GM12878 (cell line): ENCODE measurements at regions not wholly inside any gene's neighbourhood (a gene's known extent, or its start where the extent isn't known, plus 50 kb on each side); places are given as distances from the start of the nearest gene placed in this dataset.

ENCODE experiments used
- ATAC-seq: fragments of 200-7000 bp; cut with Tn5 transposase; 3 replicates; pipeline ENCODE4 v1.9.1; 2020; ENCODE audit warnings: mild to moderate bottlenecking, moderate library complexity
- BruUV-seq: library from RNA; stranded (reverse); fragments of 400-500 nt; replicated peaks from 2 replicates; lab custom pipeline; 2021; lab: Mats Ljungman, UMichigan
- CTCF ChIA-PET: fragments of 300-600 bp; sonication (Branson Sonifier 250); formaldehyde crosslinking; extraction: SDS; loops from one replicate; lab custom pipeline; 2021; ENCODE audit warnings: inconsistent platforms; lab: Yijun Ruan, JAX
- POLR2A ChIA-PET: fragments of 350-600 bp; formaldehyde crosslinking; extraction: SDS; loops from one replicate; lab custom pipeline; 2021; ENCODE audit warnings: inconsistent platforms; lab: Charles Lee
- RAD21 ChIA-PET: fragments of 300-600 bp; sonication (Branson Sonifier 250); formaldehyde crosslinking; loops from one replicate; lab custom pipeline; 2023; ENCODE audit warnings: antibody characterized with exemption; ENCODE audit not compliant: unreplicated experiment; lab: Charles Lee
- SMC1A ChIA-PET: fragments of 300-600 bp; sonication (Branson Sonifier 250); formaldehyde crosslinking; loops from one replicate; lab custom pipeline; 2023; ENCODE audit not compliant: unreplicated experiment, uncharacterized antibody; lab: Charles Lee
- DNase-seq: peaks from one replicate; pipeline ENCODE4 v3.0.0-alpha.2; 2011; ENCODE audit warnings: low read depth, low spot score
- FAIRE-seq: peaks from 3 replicates; lab custom pipeline; 2011; peaks lifted over from hg19 to GRCh38; lab: Jason Lieb, UNC
- H2AFZ ChIP-seq: 2 replicates; pipeline ENCODE4 v1.6.0; 2011; ENCODE audit warnings: low read depth, low read length, control low read depth; ENCODE audit not compliant: control insufficient read depth
- H3K27ac ChIP-seq: 2 replicates; pipeline ENCODE4 v1.5.1; 2011; ENCODE audit warnings: control low read depth; ENCODE audit not compliant: control insufficient read depth, insufficient read depth
- H3K27me3 ChIP-seq, 2 experiments: replicated peaks in 1 of 2; 2 replicates each; pipeline versions ENCODE4 v1.6.0 to v1.6.1; 2011; ENCODE audit warnings: low read length in 1 of 2; ENCODE audit not compliant: control insufficient read depth in 2 of 2, insufficient read depth in 2 of 2
- H3K36me3 ChIP-seq, 2 experiments: 2 replicates each; pipeline ENCODE4 v1.5.1; 2011; ENCODE audit warnings: low read length in 1 of 2; ENCODE audit not compliant: control insufficient read depth in 2 of 2, insufficient read depth in 2 of 2
- H3K4me1 ChIP-seq: 2 replicates; pipeline ENCODE4 v1.6.1; 2011; ENCODE audit warnings: mild to moderate bottlenecking, low read length, moderate library complexity, mixed read lengths; ENCODE audit not compliant: control insufficient read depth, insufficient read depth
- H3K4me2 ChIP-seq: 2 replicates; pipeline ENCODE4 v1.6.0; 2011; ENCODE audit warnings: control low read depth; ENCODE audit not compliant: control insufficient read depth, insufficient read depth
- H3K4me3 ChIP-seq: fragments of 200-600 bp; sonication (generic); 2 replicates; pipeline ENCODE4 v1.5.1; 2016
- H3K79me2 ChIP-seq: 2 replicates; pipeline ENCODE4 v1.6.0; 2011; ENCODE audit warnings: low read length; ENCODE audit not compliant: control insufficient read depth, insufficient read depth
- H3K9ac ChIP-seq: 2 replicates; pipeline ENCODE4 v1.8.0; 2011; ENCODE audit warnings: low read length, control low read depth, mixed read lengths; ENCODE audit not compliant: control insufficient read depth, insufficient read depth
- H3K9me3 ChIP-seq: replicated peaks from 3 replicates; pipeline ENCODE4 v1.5.1; 2011; ENCODE audit warnings: mild to moderate bottlenecking, low read length; ENCODE audit not compliant: control insufficient read depth, insufficient read depth
- H4K20me1 ChIP-seq: 2 replicates; pipeline ENCODE4 v1.6.0; 2011; ENCODE audit not compliant: control insufficient read depth, insufficient read depth
- BRCA1 ChIP-seq: IDR thresholded peaks from 2 replicates; pipeline ENCODE4 v1.6.1; 2011; ENCODE audit warnings: low read depth, low read length, improper control_type of control experiment
- CBX3 ChIP-seq: fragments of 200-600 bp; sonication (generic); IDR thresholded peaks from 2 replicates; pipeline ENCODE4 v1.6.1; 2016; ENCODE audit warnings: low read depth, borderline replicate concordance
- ESRRA ChIP-seq: IDR thresholded peaks from 2 replicates; pipeline ENCODE4 v1.6.1; 2012; ENCODE audit warnings: mild to moderate bottlenecking, low read length, improper control_type of control experiment
- SMAD1 ChIP-seq: fragments of 450-650 bp; IDR thresholded peaks from 2 replicates; pipeline ENCODE4 v1.6.1; 2018; ENCODE audit warnings: mild to moderate bottlenecking, low read depth; ENCODE audit not compliant: partially characterized antibody
- SRF ChIP-seq, 2 experiments: IDR thresholded peaks; 2 replicates each; pipeline ENCODE4 v1.6.1; 2011; ENCODE audit warnings: low read depth in 2 of 2, low read length in 2 of 2, mild to moderate bottlenecking in 1 of 2, moderate library complexity in 1 of 2
- WGBS: methylation state at CpG from one replicate; pipeline ENCODE4 v1.1.6; 2016; ENCODE audit warnings: low lambda C conversion rate; ENCODE audit not compliant: insufficient replicate concordance, insufficient coverage; ENCODE audit errors: missing lambda C conversion rate; 5-methylcytosine and 5-hydroxymethylcytosine counted together
- in situ Hi-C: fragments of 300-500 bp; cut with MboI; formaldehyde crosslinking; loops from 9 replicates; pipeline ENCODE4 v1.14.3; 2018; ENCODE audit warnings: mixed read lengths
- intact Hi-C: fragments of 100-400 bp; cut with micrococcal nuclease; formaldehyde crosslinking; loops from one replicate; pipeline ENCODE4 v1.14.2; 2022; ENCODE audit not compliant: unreplicated experiment
- TF ChIP-seq, protein P1 (sequence below): fragments of 450-650 bp; formaldehyde crosslinking; IDR thresholded peaks from 2 replicates; pipeline ENCODE4 v1.4.0; 2022; ENCODE audit warnings: mild to moderate bottlenecking, moderate library complexity

DNA sequence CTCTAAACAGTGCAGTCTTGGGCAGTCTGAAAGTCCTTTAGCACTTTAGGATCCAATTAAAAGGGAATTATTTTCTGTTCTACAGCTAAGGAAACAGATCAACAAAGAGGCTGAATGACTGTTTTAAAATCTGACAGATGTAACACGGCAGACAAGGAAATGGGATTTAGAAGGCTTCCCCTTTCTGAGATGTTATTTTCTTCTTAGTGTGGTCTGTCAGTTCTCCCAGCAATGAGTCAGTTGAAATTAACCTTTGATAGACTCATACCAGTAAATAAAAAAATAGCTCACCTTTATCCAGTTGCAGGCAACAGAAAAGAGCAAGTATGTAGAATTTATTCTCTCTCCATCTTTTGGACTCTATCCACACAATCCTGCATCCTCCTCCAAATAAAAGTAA lies 98.1 kb downstream of the NEDD1 start:
- WGBS, result 6% methylated on average over 1 of the region's 1 CpG

DNA sequence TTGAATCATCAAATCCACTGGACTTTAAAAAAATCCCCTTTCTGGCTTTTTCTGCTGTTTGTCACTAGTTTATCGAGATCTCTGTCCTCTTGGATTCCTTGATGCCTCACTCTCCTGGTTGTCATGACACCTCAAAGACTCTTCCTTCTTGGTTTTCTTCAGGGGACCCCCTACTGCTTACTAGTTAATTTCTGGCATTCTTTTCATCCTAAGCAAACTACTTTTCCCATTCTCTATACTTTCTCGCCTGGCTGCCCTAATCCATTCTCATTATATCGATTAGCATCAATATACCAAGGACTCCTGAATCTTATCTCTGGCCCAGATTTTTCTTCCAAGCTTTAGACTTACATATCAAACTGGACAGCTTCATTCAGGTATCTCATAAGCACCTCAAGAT lies 98.6 kb downstream of the NEDD1 start:
- 42% methylated on average over 3 of the region's 3 CpGs for WGBS
- ChIA-PET SMC1A (no interaction called here), POLR2A (no interaction called here), RAD21 (interaction anchor here (1.2 kb wide), 1 partner anchor 13 kb away, joined by 3 read pairs; no protein-coding TSS in a partner anchor), CTCF (no interaction called here)
- H3K9me3 ChIP-seq, result no peaks in the 10 kb centered on the region
- no peaks in the 10 kb centered on the region for H3K36me3 ChIP-seq
- H3K27me3 ChIP-seq, result no peaks in the 10 kb centered on the region; a peak in 1 of 4 replicates
- no peak for TF ChIP-seq ESRRA
- TF ChIP-seq CBX3, result no peak
- no peak for TF ChIP-seq SRF (IDR thresholded peaks at IDR 0.05; ENCODE audit: low read depth in 2 of 2, low read length in 2 of 2)
- TF ChIP-seq SMAD1, result no peak
- TF ChIP-seq BRCA1, result no peak
- no peak overlapping the region for H3K27ac ChIP-seq
- no TSS peak for BruUV-seq
- ATAC-seq, result no peak
- intact Hi-C loops (no loop called here), in situ Hi-C loops (no loop called here)
- DNase-seq, result no peak
- no peak overlapping the region for H3K9ac ChIP-seq
- no peaks in the 10 kb centered on the region for H4K20me1 ChIP-seq
- H2AFZ ChIP-seq, result no peak overlapping the region
- no peaks in the 10 kb centered on the region for H3K79me2 ChIP-seq
- no peak for FAIRE-seq
- no peak overlapping the region for H3K4me3 ChIP-seq
- no peak overlapping the region for H3K4me2 ChIP-seq
- H3K4me1 ChIP-seq, result no peaks in the 10 kb centered on the region

More for the DNA sequence above, 98.1 kb downstream of the NEDD1 start:
- SMC1A ChIA-PET, result interaction anchor here (0.6 kb wide), 1 partner anchor 1029 kb away, joined by 3 read pairs; no protein-coding TSS in a partner anchor
- Histone ChIP-seq H3K4me1 (no peaks in the 10 kb centered on the region), H3K79me2 (no peaks in the 10 kb centered on the region), H2AFZ (no peak overlapping the region), H3K27ac (no peak overlapping the region), H3K9me3 (no peaks in the 10 kb centered on the region), H3K4me3 (no peak overlapping the region), H3K27me3 (no peaks in the 10 kb centered on the region; a peak in 1 of 4 replicates), H3K4me2 (no peak overlapping the region), H3K9ac (no peak overlapping the region), H4K20me1 (no peaks in the 10 kb centered on the region), H3K36me3 (no peaks in the 10 kb centered on the region)
- intact Hi-C loops (no loop called here), in situ Hi-C loops (no loop called here)
- TF ChIP-seq, protein P1, sequence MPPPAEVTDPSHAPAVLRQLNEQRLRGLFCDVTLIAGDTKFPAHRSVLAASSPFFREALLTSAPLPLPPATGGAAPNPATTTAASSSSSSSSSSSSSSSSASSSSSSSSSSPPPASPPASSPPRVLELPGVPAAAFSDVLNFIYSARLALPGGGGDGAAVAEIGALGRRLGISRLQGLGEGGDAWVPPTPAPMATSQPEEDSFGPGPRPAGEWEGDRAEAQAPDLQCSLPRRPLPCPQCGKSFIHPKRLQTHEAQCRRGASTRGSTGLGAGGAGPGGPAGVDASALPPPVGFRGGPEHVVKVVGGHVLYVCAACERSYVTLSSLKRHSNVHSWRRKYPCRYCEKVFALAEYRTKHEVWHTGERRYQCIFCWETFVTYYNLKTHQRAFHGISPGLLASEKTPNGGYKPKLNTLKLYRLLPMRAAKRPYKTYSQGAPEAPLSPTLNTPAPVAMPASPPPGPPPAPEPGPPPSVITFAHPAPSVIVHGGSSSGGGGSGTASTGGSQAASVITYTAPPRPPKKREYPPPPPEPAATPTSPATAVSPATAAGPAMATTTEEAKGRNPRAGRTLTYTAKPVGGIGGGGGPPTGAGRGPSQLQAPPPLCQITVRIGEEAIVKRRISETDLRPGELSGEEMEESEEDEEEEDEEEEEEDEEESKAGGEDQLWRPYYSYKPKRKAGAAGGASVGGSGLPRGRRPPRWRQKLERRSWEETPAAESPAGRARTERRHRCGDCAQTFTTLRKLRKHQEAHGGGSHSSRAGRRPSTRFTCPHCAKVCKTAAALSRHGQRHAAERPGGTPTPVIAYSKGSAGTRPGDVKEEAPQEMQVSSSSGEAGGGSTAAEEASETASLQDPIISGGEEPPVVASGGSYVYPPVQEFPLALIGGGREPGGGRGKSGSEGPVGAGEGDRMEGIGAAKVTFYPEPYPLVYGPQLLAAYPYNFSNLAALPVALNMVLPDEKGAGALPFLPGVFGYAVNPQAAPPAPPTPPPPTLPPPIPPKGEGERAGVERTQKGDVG (CRISPR knock-in tag), result no peak
- RAD21 ChIA-PET, result interaction anchor here (1.2 kb wide), 1 partner anchor 12 kb away, joined by 3 read pairs; no protein-coding TSS in a partner anchor
- CTCF ChIA-PET, result interaction anchor here (0.9 kb wide), 1 partner anchor 18 kb away, joined by 5 read pairs; no protein-coding TSS in a partner anchor
- FAIRE-seq, result no peak
- ATAC-seq, result no peak
- BruUV-seq, result no TSS peak
- no peak for DNase-seq
- POLR2A ChIA-PET, result no interaction called here
